OCI-LY1 (cell line): ENCODE measurements at regions not wholly inside any gene's neighbourhood (a gene's known extent, or its start where the extent isn't known, plus 50 kb on each side); places are given as distances from the start of the nearest gene placed in this dataset.

ENCODE experiments used
- H2AFZ ChIP-seq: fragments of 200-600 bp; sonication (generic), shearing (Covaris generic); 2 replicates; pipeline ENCODE4 v1.6.0; 2014; ENCODE audit warnings: antibody characterized with exemption, mild to moderate bottlenecking, low read length
- H3F3A ChIP-seq: fragments of 200-600 bp; sonication (generic), shearing (Covaris generic); 2 replicates; pipeline ENCODE4 v1.6.0; 2014; ENCODE audit warnings: mild to moderate bottlenecking, antibody characterized with exemption, low read length, moderate library complexity; ENCODE audit not compliant: insufficient read depth
- H3K27ac ChIP-seq: fragments of 200-600 bp; sonication (generic); 2 replicates; pipeline ENCODE4 v1.5.1; 2014; ENCODE audit warnings: low read length, mixed run types, mild to moderate bottlenecking, low read depth; ENCODE audit not compliant: poor library complexity, severe bottlenecking
- H3K27me3 ChIP-seq: fragments of 200-600 bp; sonication (generic); 2 replicates; pipeline ENCODE4 v1.6.0; 2014; ENCODE audit warnings: antibody characterized with exemption, mild to moderate bottlenecking, low read length, moderate library complexity; ENCODE audit not compliant: insufficient read depth
- H3K36me3 ChIP-seq: fragments of 200-600 bp; sonication (generic); 2 replicates; pipeline ENCODE4 v1.6.1; 2014; ENCODE audit warnings: mild to moderate bottlenecking, antibody characterized with exemption, low read length, moderate library complexity, mixed read lengths; ENCODE audit not compliant: insufficient read depth
- H3K4me1 ChIP-seq: fragments of 200-600 bp; sonication (generic); 2 replicates; pipeline ENCODE4 v1.5.1; 2014; ENCODE audit warnings: mild to moderate bottlenecking, low read length, moderate library complexity; ENCODE audit not compliant: insufficient read depth, severe bottlenecking
- H3K4me2 ChIP-seq: fragments of 200-600 bp; sonication (generic), shearing (Covaris generic); 2 replicates; pipeline ENCODE4 v1.6.1; 2014; ENCODE audit warnings: low read length
- H3K4me3 ChIP-seq: fragments of 200-600 bp; sonication (generic); 2 replicates; pipeline ENCODE4 v1.5.1; 2014; ENCODE audit warnings: low read length, low read depth, mild to moderate bottlenecking, mixed read lengths; ENCODE audit not compliant: poor library complexity, severe bottlenecking
- H3K79me2 ChIP-seq: fragments of 200-600 bp; shearing (Covaris generic); 2 replicates; pipeline ENCODE4 v1.6.1; 2016; ENCODE audit warnings: mixed run types, low read length, mixed read lengths; ENCODE audit not compliant: insufficient read depth
- H3K9ac ChIP-seq: fragments of 200-600 bp; sonication (generic), shearing (Covaris generic); 2 replicates; pipeline ENCODE4 v1.6.1; 2014; ENCODE audit warnings: mild to moderate bottlenecking, low read length, mixed read lengths
- H3K9me2 ChIP-seq: fragments of 200-600 bp; sonication (generic), shearing (Covaris generic); 2 replicates; pipeline ENCODE4 v1.6.1; 2014; ENCODE audit warnings: low read depth, mild to moderate bottlenecking, low read length, mixed read lengths
- H3K9me3 ChIP-seq: fragments of 200-600 bp; shearing (Covaris generic); 2 replicates; pipeline ENCODE4 v1.6.1; 2014; ENCODE audit warnings: low read length, mixed read lengths
- H4K20me1 ChIP-seq: fragments of 200-600 bp; sonication (generic), shearing (Covaris generic); 2 replicates; pipeline ENCODE4 v1.6.0; 2016; ENCODE audit warnings: mild to moderate bottlenecking, low read length; ENCODE audit not compliant: insufficient read depth
- CTCF ChIP-seq: fragments of 200-600 bp; sonication (generic), shearing (Covaris generic); IDR thresholded peaks from 2 replicates; pipeline ENCODE4 v1.5.1; 2017; ENCODE audit warnings: mild to moderate bottlenecking, antibody characterized with exemption, low read length, moderate library complexity, mixed read lengths
- EZH2 ChIP-seq: fragments of 200-600 bp; sonication (generic), shearing (Covaris generic); IDR thresholded peaks from 2 replicates; pipeline ENCODE4 v1.8.0; 2017; ENCODE audit warnings: borderline replicate concordance, mixed run types, mild to moderate bottlenecking, antibody characterized with exemption, low read length, moderate library complexity, mixed read lengths

GRCh38 chr7:41590986-41591385 lies 111.9 kb downstream of the INHBA start:
- TF ChIP-seq CTCF: no peak
- TF ChIP-seq EZH2: no peak
- Histone ChIP-seq H3K9me3 (no peaks in the 10 kb centered on the region), H3K9me2 (no peaks in the 10 kb centered on the region), H3K36me3 (no peaks in the 10 kb centered on the region), H3K4me2 (no peak overlapping the region), H3K9ac (no peak overlapping the region), H3K4me3 (no peak overlapping the region), H3K27me3 (no peaks in the 10 kb centered on the region), H3K79me2 (no peaks in the 10 kb centered on the region), H3K4me1 (no peaks in the 10 kb centered on the region), H4K20me1 (no peaks in the 10 kb centered on the region), H3F3A (no peaks in the 10 kb centered on the region), H2AFZ (no peak overlapping the region), H3K27ac (no peak overlapping the region)

GRCh38 chr7:41588341-41588740 lies 114.5 kb downstream of the INHBA start:
- Histone ChIP-seq H3K9me2 (no peaks in the 10 kb centered on the region), H3F3A (no peaks in the 10 kb centered on the region), H2AFZ (no peak overlapping the region), H3K27ac (no peak overlapping the region), H3K4me1 (no peaks in the 10 kb centered on the region), H3K9ac (no peak overlapping the region), H3K4me3 (no peak overlapping the region), H3K4me2 (no peak overlapping the region), H3K9me3 (no peaks in the 10 kb centered on the region), H3K27me3 (no peaks in the 10 kb centered on the region), H3K79me2 (no peaks in the 10 kb centered on the region), H3K36me3 (no peaks in the 10 kb centered on the region), H4K20me1 (no peaks in the 10 kb centered on the region)
- TF ChIP-seq CTCF (no peak), EZH2 (no peak)

- Histone ChIP-seq H3K9ac (no peak overlapping the region), H3F3A (no peaks in the 10 kb centered on the region), H3K27ac (no peak overlapping the region), H3K4me1 (no peaks in the 10 kb centered on the region), H3K4me3 (no peak overlapping the region), H3K79me2 (no peaks in the 10 kb centered on the region), H4K20me1 (no peaks in the 10 kb centered on the region), H3K9me2 (no peaks in the 10 kb centered on the region), H2AFZ (no peak overlapping the region), H3K9me3 (no peaks in the 10 kb centered on the region), H3K27me3 (no peaks in the 10 kb centered on the region), H3K4me2 (no peak overlapping the region), H3K36me3 (no peaks in the 10 kb centered on the region)
- no peak for TF ChIP-seq EZH2
- TF ChIP-seq CTCF: no peak
These were observed 115.8 kb downstream of the INHBA start for GRCh38 chr7:41586931-41587640.
